AG04450 (cell line): ENCODE measurements at regions not wholly inside any gene's neighbourhood (a gene's known extent, or its start where the extent isn't known, plus 50 kb on each side); places are given as distances from the start of the nearest gene placed in this dataset.

Experiments
- CTCF ChIA-PET: fragments of 300-600, 350-600 bp; formaldehyde crosslinking; extraction: SDS; loops from one replicate; lab custom pipeline; 2022; ENCODE audit warnings: antibody characterized with exemption, inconsistent platforms; lab: Charles Lee
- POLR2A ChIA-PET: fragments of 350-600 bp; formaldehyde crosslinking; extraction: SDS; loops from one replicate; lab custom pipeline; 2021; ENCODE audit warnings: antibody characterized with exemption, inconsistent platforms; lab: Yijun Ruan, JAX
- DNase-seq: peaks from one replicate; pipeline ENCODE4 v3.0.0-alpha.2; 2011; ENCODE audit warnings: low read depth, low spot score
- H3K27ac ChIP-seq: one replicate; pipeline ENCODE4 v1.5.1; 2012; ENCODE audit warnings: low read depth, low read length, control low read depth
- H3K27me3 ChIP-seq: one replicate; pipeline ENCODE4 v1.6.0; 2012; ENCODE audit warnings: low read length; ENCODE audit not compliant: control insufficient read depth, insufficient read depth
- H3K4me3 ChIP-seq: 2 replicates; pipeline ENCODE4 v1.5.1; 2011; ENCODE audit warnings: mild to moderate bottlenecking, low read depth, low read length, control low read depth
- H3K9me3 ChIP-seq: 2 replicates; pipeline ENCODE4 v1.5.1; 2012; ENCODE audit warnings: low read length; ENCODE audit not compliant: control insufficient read depth, insufficient read depth
- TF ChIP-seq, protein P1 (sequence below): IDR thresholded peaks from 2 replicates; pipeline ENCODE4 v1.5.1; 2011; ENCODE audit warnings: low read depth, low read length, control low read depth, inconsistent platforms

DNA sequence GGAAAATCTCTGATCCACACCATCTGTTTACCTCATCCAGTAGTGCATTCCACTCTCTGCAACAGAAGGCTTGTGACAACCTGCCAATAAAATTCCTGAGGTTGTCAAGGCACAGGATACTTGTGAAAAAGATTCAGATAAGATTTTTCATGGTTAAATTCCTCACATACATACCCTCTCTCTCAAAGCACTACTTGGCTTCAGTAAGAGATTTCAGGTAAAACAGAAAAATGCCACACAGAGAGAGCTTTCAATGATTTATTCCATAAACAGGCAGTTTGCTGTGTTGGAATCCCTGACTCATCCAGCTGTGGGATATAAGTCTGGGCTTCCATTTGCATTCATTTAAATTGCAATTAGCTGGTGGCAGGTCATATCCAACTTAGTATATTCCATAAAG is 99.7 kb upstream of the CAV2 start:
- no peak overlapping the region for H3K4me3 ChIP-seq
- H3K27me3 ChIP-seq: no peaks in the 10 kb centered on the region
- CTCF ChIA-PET: no interaction called here
- no peak overlapping the region for H3K27ac ChIP-seq
- no peak for DNase-seq
- TF ChIP-seq, protein P1, sequence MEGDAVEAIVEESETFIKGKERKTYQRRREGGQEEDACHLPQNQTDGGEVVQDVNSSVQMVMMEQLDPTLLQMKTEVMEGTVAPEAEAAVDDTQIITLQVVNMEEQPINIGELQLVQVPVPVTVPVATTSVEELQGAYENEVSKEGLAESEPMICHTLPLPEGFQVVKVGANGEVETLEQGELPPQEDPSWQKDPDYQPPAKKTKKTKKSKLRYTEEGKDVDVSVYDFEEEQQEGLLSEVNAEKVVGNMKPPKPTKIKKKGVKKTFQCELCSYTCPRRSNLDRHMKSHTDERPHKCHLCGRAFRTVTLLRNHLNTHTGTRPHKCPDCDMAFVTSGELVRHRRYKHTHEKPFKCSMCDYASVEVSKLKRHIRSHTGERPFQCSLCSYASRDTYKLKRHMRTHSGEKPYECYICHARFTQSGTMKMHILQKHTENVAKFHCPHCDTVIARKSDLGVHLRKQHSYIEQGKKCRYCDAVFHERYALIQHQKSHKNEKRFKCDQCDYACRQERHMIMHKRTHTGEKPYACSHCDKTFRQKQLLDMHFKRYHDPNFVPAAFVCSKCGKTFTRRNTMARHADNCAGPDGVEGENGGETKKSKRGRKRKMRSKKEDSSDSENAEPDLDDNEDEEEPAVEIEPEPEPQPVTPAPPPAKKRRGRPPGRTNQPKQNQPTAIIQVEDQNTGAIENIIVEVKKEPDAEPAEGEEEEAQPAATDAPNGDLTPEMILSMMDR: no peak
- peaks cover 7% of the 10 kb centered on the region; the same call in 1 of the 2 replicates for H3K9me3 ChIP-seq
- POLR2A ChIA-PET: no interaction called here

DNA sequence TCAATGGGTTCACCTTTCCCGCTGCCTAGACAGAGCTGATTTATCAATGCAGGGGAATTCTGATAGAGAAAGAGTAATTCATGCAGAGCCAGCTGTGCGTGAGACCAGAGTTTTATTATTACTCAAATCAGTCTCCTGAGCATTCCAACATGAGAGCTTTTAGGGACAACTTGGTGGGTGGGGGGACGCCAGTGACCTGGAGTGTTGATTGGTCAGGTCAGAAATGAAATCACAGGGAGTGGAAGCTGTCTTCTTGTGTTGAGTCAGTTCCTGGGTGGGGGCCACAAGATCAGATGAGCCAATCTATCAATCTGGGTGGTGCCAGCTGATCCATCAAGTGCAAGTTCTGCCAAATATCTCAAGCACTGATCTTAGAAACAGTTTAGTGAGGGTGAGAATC is 99.0 kb upstream of the CAV2 start:
- no peaks in the 10 kb centered on the region for H3K27me3 ChIP-seq
- ChIA-PET CTCF (interaction anchor here (1.1 kb wide), 1 partner anchor 12 kb away, joined by 3 read pairs; no protein-coding TSS in a partner anchor), POLR2A (no interaction called here)
- TF ChIP-seq, protein P1: no peak
- H3K4me3 ChIP-seq: no peak overlapping the region
- peaks cover 7% of the 10 kb centered on the region; the same call in 1 of the 2 replicates for H3K9me3 ChIP-seq
- no peak overlapping the region for H3K27ac ChIP-seq
- no peak for DNase-seq

DNA sequence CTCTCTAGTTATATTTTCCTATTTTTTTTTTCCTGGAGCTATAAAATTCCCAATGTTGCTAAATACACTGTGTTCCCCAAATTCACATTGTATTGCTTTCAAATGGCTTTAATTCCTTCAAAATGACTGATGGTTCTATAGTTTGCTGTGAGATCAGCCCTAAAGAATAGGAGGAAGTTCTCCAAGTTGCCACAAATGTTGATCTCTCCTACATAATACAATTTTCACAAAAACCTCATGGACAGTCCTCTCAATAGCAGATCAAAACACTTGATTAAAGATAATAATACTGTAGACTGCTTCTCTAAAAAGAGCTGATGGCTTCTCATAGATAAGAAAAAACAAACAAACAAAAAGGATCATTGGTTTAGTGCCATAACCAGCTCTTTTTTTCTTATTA is 97.8 kb upstream of the CAV2 start:
- TF ChIP-seq, protein P1: no peak
- no peak for DNase-seq
- H3K27ac ChIP-seq: no peak overlapping the region
- H3K4me3 ChIP-seq: no peak overlapping the region
- POLR2A ChIA-PET: no interaction called here
- CTCF ChIA-PET: interaction anchor here (1.1 kb wide), 1 partner anchor 13 kb away, joined by 3 read pairs; no protein-coding TSS in a partner anchor
- no peaks in the 10 kb centered on the region for H3K27me3 ChIP-seq
- peaks cover 7% of the 10 kb centered on the region; the same call in 1 of the 2 replicates for H3K9me3 ChIP-seq

DNA sequence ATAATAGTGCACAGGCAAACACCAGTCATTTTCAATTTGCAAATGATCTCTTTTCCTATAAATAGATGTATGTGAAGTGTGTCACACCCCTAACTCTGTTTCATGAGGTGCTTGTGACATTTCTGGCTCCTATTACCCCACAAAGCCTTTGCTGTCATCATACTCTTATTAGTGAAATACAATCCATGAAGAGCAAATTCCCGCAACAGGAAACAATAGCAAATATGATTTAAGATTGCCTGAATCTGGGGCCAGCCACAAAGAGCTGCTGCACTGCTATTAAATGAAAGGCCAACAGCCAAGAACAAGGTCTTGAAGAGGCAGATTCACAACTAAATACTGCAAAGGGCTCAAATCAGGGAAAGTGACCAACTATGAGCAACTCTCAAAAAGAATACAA is 96.3 kb upstream of the CAV2 start:
- Histone ChIP-seq H3K4me3 (no peak overlapping the region), H3K9me3 (peaks cover under 1% of the 10 kb centered on the region; the same call in 1 of the 2 replicates), H3K27ac (no peak overlapping the region), H3K27me3 (no peaks in the 10 kb centered on the region)
- TF ChIP-seq, protein P1: no peak
- DNase-seq: no peak
- POLR2A ChIA-PET: no interaction called here
- CTCF ChIA-PET: no interaction called here

DNA sequence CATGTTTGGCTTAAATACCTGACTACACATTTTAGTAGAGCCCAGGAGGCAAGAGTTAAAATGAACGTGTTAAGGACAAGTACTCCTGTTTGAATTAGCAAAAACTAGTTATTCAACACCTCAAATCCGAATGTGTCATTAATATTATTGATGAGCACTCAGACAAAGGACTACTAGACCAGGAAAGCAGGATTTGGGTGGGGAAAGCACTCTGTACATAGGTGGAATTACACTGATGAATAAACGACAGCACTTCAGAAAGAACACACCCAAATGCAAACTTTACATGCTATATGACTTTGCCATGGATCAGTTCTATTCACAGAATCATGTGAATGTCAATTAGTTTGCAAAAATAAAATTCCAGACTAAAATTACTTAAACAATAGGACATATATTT is 95.1 kb upstream of the CAV2 start:
- Histone ChIP-seq H3K9me3 (no peaks in the 10 kb centered on the region; the same call in 1 of the 2 replicates), H3K27me3 (no peaks in the 10 kb centered on the region), H3K4me3 (no peak overlapping the region), H3K27ac (no peak overlapping the region)
- ChIA-PET POLR2A (no interaction called here), CTCF (no interaction called here)
- TF ChIP-seq, protein P1: no peak
- no peak for DNase-seq
